HFFc6 (cell line): ENCODE measurements at regions not wholly inside any gene's neighbourhood (a gene's known extent, or its start where the extent isn't known, plus 50 kb on each side); places are given as distances from the start of the nearest gene placed in this dataset.

Experiments
- DNase-seq: peaks from one replicate; pipeline ENCODE4 v3.0.0-alpha.2; 2018
- H3K27ac Mint-ChIP-seq: 2 replicates; pipeline ENCODE4 v1.8.0; 2020; ENCODE audit warnings: mild to moderate bottlenecking, mixed read lengths
- H3K27me3 Mint-ChIP-seq: 2 replicates; pipeline ENCODE4 v1.8.0; 2021; ENCODE audit warnings: mild to moderate bottlenecking, moderate library complexity, mixed read lengths; ENCODE audit not compliant: insufficient read depth
- H3K36me3 Mint-ChIP-seq: 2 replicates; pipeline ENCODE4 v1.8.0; 2021; ENCODE audit warnings: low read depth, mixed read lengths
- H3K4me1 Mint-ChIP-seq: 2 replicates; pipeline ENCODE4 v1.8.0; 2020; ENCODE audit warnings: low read depth, mixed read lengths
- H3K4me3 Mint-ChIP-seq: 2 replicates; pipeline ENCODE4 v1.8.0; 2020; ENCODE audit warnings: mild to moderate bottlenecking, moderate library complexity, mixed read lengths
- H3K9me3 Mint-ChIP-seq: 2 replicates; pipeline ENCODE4 v1.8.0; 2020; ENCODE audit warnings: mild to moderate bottlenecking, mixed read lengths
- CTCF ChIP-seq: fragments of 200-600 bp; sonication (generic); IDR thresholded peaks from 2 replicates; pipeline ENCODE4 v1.5.0; 2021; ENCODE audit warnings: antibody characterized with exemption, mild to moderate bottlenecking

- no peak for TF ChIP-seq CTCF
- Mint-ChIP-seq H3K27ac (no peak overlapping the region), H3K4me1 (no peaks in the 10 kb centered on the region), H3K4me3 (no peak overlapping the region), H3K27me3 (peaks cover 26% of the 10 kb centered on the region), H3K9me3 (peaks cover 13% of the 10 kb centered on the region), H3K36me3 (peaks cover 7% of the 10 kb centered on the region; the same call in 1 of the 2 replicates)
- no peak for DNase-seq
These were observed 70.5 kb downstream of the KLF6 start for GRCh38 chr10:3714531-3714930.

- TF ChIP-seq CTCF = no peak
- no peak overlapping the region for H3K4me3 Mint-ChIP-seq
- peaks cover 13% of the 10 kb centered on the region for H3K9me3 Mint-ChIP-seq
- H3K4me1 Mint-ChIP-seq = peaks cover 6% of the 10 kb centered on the region; the same call in 1 of the 2 replicates
- H3K27ac Mint-ChIP-seq = no peak overlapping the region
- peaks cover 7% of the 10 kb centered on the region; the same call in 1 of the 2 replicates for H3K36me3 Mint-ChIP-seq
- no peak for DNase-seq
- peaks cover 17% of the 10 kb centered on the region for H3K27me3 Mint-ChIP-seq
These were observed 72.3 kb downstream of the KLF6 start for GRCh38 chr10:3712707-3713106.

DNA sequence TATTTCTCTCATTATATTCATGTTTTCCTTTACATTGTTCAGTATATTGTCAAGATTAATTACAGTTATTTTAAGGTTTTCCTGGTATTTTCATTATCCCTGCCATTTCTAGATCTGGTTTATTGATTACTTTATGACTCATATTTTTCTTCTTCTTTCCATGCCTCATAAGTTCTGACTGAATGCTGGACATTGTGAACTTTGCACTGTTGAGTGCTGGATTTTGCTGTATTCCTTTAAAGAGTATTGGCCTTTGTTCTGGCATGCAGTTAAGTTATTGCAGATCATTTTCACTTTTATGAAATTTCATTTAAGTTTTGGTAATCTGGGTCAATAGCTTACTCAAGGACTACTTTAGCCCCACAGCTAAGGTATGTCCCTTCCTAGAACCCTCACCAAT lies 73.1 kb downstream of the KLF6 start:
- Mint-ChIP-seq H3K4me3 (no peak overlapping the region), H3K9me3 (peaks cover 13% of the 10 kb centered on the region), H3K27ac (no peak overlapping the region), H3K27me3 (peaks cover 17% of the 10 kb centered on the region), H3K4me1 (peaks cover 6% of the 10 kb centered on the region; the same call in 1 of the 2 replicates), H3K36me3 (peaks cover 7% of the 10 kb centered on the region; the same call in 1 of the 2 replicates)
- TF ChIP-seq CTCF = no peak
- DNase-seq = no peak

- H3K9me3 Mint-ChIP-seq = peaks cover 13% of the 10 kb centered on the region
- peaks cover 7% of the 10 kb centered on the region; the same call in 1 of the 2 replicates for H3K36me3 Mint-ChIP-seq
- peaks cover 9% of the 10 kb centered on the region for H3K27me3 Mint-ChIP-seq
- no peak for DNase-seq
- H3K4me1 Mint-ChIP-seq = peaks cover 6% of the 10 kb centered on the region; the same call in 1 of the 2 replicates
- no peak overlapping the region for H3K4me3 Mint-ChIP-seq
- TF ChIP-seq CTCF = no peak
- no peak overlapping the region for H3K27ac Mint-ChIP-seq
These were observed 74.2 kb downstream of the KLF6 start for GRCh38 chr10:3710764-3711163.

GRCh38 chr10:3709456-3710060 lies 75.5 kb downstream of the KLF6 start:
- TF ChIP-seq CTCF = no peak
- DNase-seq = no peak
- Mint-ChIP-seq H3K27ac (no peak overlapping the region), H3K9me3 (peaks cover 13% of the 10 kb centered on the region), H3K27me3 (peaks cover 9% of the 10 kb centered on the region), H3K4me1 (peaks cover 6% of the 10 kb centered on the region; the same call in 1 of the 2 replicates), H3K4me3 (no peak overlapping the region), H3K36me3 (peaks cover 7% of the 10 kb centered on the region; the same call in 1 of the 2 replicates)
